ENCODE measurements at regions not wholly inside any gene's neighbourhood (a gene's known extent, or its start where the extent isn't known, plus 50 kb on each side); places are given as distances from the start of the nearest gene placed in this dataset.
A peak's percentile ranks its signal among the peaks of the same experiment; 100 is the strongest.

GRCh38 chr11:80155412-80156017, 714.7 kb upstream of the TENM4 start:
- peak; percentile 58; the same call in 1 of the 2 replicates for TF ChIP-seq CTCF (IDR thresholded peaks at IDR 0.05; ENCODE audit: low read length)
- TF ChIP-seq EZH2 (IDR thresholded peaks at IDR 0.05; ENCODE audit: borderline replicate concordance, low read length): no peak

Measured in OCI-LY1 (cell line).